H1 (cell line): ENCODE measurements at regions not wholly inside any gene's neighbourhood (a gene's known extent, or its start where the extent isn't known, plus 50 kb on each side); places are given as distances from the start of the nearest gene placed in this dataset.

Source experiments
- CTCF ChIA-PET: fragments of 300-600 bp; sonication (Branson Sonifier 250); formaldehyde crosslinking; loops from one replicate; lab custom pipeline; 2021; ENCODE audit not compliant: partially characterized antibody; lab: Charles Lee
- POLR2A ChIA-PET: fragments of 300-600 bp; sonication (Branson Sonifier 250); formaldehyde crosslinking; loops from one replicate; lab custom pipeline; 2021; ENCODE audit warnings: inconsistent platforms; ENCODE audit not compliant: partially characterized antibody; lab: Charles Lee
- DNase-seq, 2 experiments: peaks; one replicate each; pipeline versions ENCODE4 v3.0.0 to v3.0.0-alpha.2; 2010 to 2022; ENCODE audit warnings: low spot score in 2 of 2, low read depth in 1 of 2, mixed read lengths in 1 of 2
- FAIRE-seq: peaks from 2 replicates; lab custom pipeline; 2011; peaks lifted over from hg19 to GRCh38; lab: Jason Lieb, UNC
- H2AFZ ChIP-seq: 2 replicates; pipeline ENCODE4 v1.8.1; 2012; ENCODE audit warnings: low read length, inconsistent platforms
- H2AK5ac ChIP-seq: 2 replicates; pipeline ENCODE4 v1.6.1; 2013; ENCODE audit warnings: low read depth, low read length
- H2BK120ac ChIP-seq: replicated peaks from 2 replicates; pipeline ENCODE3; 2013; ENCODE audit warnings: low read depth, low read length, inconsistent platforms
- H2BK12ac ChIP-seq: 2 replicates; pipeline ENCODE4 v1.6.1; 2013; ENCODE audit warnings: low read depth, low read length
- H2BK15ac ChIP-seq: 2 replicates; pipeline ENCODE4 v1.6.1; 2013; ENCODE audit warnings: low read length
- H2BK20ac ChIP-seq: 2 replicates; pipeline ENCODE4 v1.6.1; 2013; ENCODE audit warnings: low read length
- H2BK5ac ChIP-seq: 2 replicates; pipeline ENCODE4 v1.6.1; 2013; ENCODE audit warnings: low read depth, low read length
- H3K14ac ChIP-seq: 2 replicates; pipeline ENCODE4 v1.6.1; 2013; ENCODE audit warnings: inconsistent platforms; ENCODE audit not compliant: insufficient read length
- H3K18ac ChIP-seq: 2 replicates; pipeline ENCODE4 v1.6.1; 2013; ENCODE audit warnings: low read length; ENCODE audit errors: extremely low read depth
- H3K23ac ChIP-seq: 2 replicates; pipeline ENCODE4 v1.6.1; 2013; ENCODE audit warnings: inconsistent platforms; ENCODE audit not compliant: insufficient read length
- H3K23me2 ChIP-seq: 2 replicates; pipeline ENCODE4 v1.6.1; 2013; ENCODE audit warnings: low read depth, low read length
- H3K27ac ChIP-seq: 2 replicates; pipeline ENCODE4 v1.6.1; 2011; ENCODE audit warnings: low read depth, low read length, inconsistent platforms
- H3K27me3 ChIP-seq, 4 experiments: replicated peaks in 1 of 4; 1 replicate in 1 of 4; 2 replicates in 3 of 4; pipeline versions ENCODE4 v1.6.1 to v1.8.1; 2011 to 2013; ENCODE audit warnings: low read length in 3 of 4, mild to moderate bottlenecking in 3 of 4, inconsistent platforms in 2 of 4, mixed read lengths in 2 of 4, moderate library complexity in 1 of 4; ENCODE audit not compliant: control insufficient read depth in 3 of 4, insufficient read depth in 3 of 4; ENCODE audit errors: extremely low read depth in 1 of 4
- H3K36me3 ChIP-seq, 4 experiments: 2 replicates each; pipeline versions ENCODE4 v1.6.1 to v1.8.1; 2011 to 2013; ENCODE audit warnings: mild to moderate bottlenecking in 4 of 4, low read length in 3 of 4, moderate library complexity in 2 of 4, control low read depth in 1 of 4, inconsistent platforms in 1 of 4; ENCODE audit not compliant: insufficient read depth in 4 of 4, control insufficient read depth in 2 of 4
- H3K4ac ChIP-seq: replicated peaks from 2 replicates; pipeline ENCODE3; 2013; ENCODE audit warnings: low read length, low read depth, mixed read lengths, inconsistent platforms; ENCODE audit not compliant: insufficient read length
- H3K4me1 ChIP-seq, 4 experiments: replicated peaks in 1 of 4; 1 replicate in 1 of 4; 2 replicates in 3 of 4; pipeline versions ENCODE4 v1.6.1 to v1.8.1; 2011 to 2013; ENCODE audit warnings: low read length in 3 of 4, inconsistent platforms in 2 of 4, mixed read lengths in 1 of 4; ENCODE audit not compliant: insufficient read depth in 4 of 4, control insufficient read depth in 3 of 4
- H3K4me2 ChIP-seq, 2 experiments: 2 replicates each; pipeline versions ENCODE4 v1.6.1 to v1.8.1; 2011 to 2013; ENCODE audit warnings: low read depth in 2 of 2, low read length in 2 of 2, control low read depth in 1 of 2, inconsistent platforms in 1 of 2, mild to moderate bottlenecking in 1 of 2; ENCODE audit not compliant: insufficient read depth in 1 of 2
- H3K4me3 ChIP-seq, 4 experiments: fragments of 200-600, 300-600 bp in 1 of 4; sonication (generic), shearing (Covaris generic), sonication (Bioruptor Twin) in 1 of 4; 2 replicates each; pipeline versions ENCODE4 v1.5.1 to v1.8.1; 2011 to 2016; ENCODE audit warnings: low read length in 4 of 4, low read depth in 3 of 4, control low read depth in 2 of 4, inconsistent platforms in 2 of 4, mild to moderate bottlenecking in 2 of 4, mixed read lengths in 1 of 4, moderate library complexity in 1 of 4; ENCODE audit not compliant: insufficient read depth in 2 of 4; ENCODE audit errors: extremely low read depth in 1 of 4
- H3K56ac ChIP-seq: replicated peaks from 2 replicates; pipeline ENCODE3; 2013; ENCODE audit warnings: low read depth, mild to moderate bottlenecking, mixed read lengths, low read length, inconsistent platforms; ENCODE audit not compliant: insufficient read length
- H3K79me1 ChIP-seq: 2 replicates; pipeline ENCODE4 v1.6.1; 2013; ENCODE audit warnings: low read depth, low read length, control low read depth
- H3K79me2 ChIP-seq, 2 experiments: 2 replicates each; pipeline versions ENCODE4 v1.6.1 to v1.8.1; 2012 to 2013; ENCODE audit warnings: low read length in 2 of 2, mild to moderate bottlenecking in 2 of 2, inconsistent platforms in 1 of 2; ENCODE audit not compliant: insufficient read depth in 2 of 2, control insufficient read depth in 1 of 2
- H3K9ac ChIP-seq, 4 experiments: replicated peaks in 1 of 4; 1 replicate in 1 of 4; 2 replicates in 3 of 4; pipeline versions ENCODE4 v1.6.1 to v1.8.1; 2011 to 2013; ENCODE audit warnings: low read depth in 3 of 4, low read length in 3 of 4, control low read depth in 2 of 4, mild to moderate bottlenecking in 2 of 4, moderate library complexity in 2 of 4, inconsistent platforms in 1 of 4; ENCODE audit errors: extremely low read depth in 1 of 4
- H3K9me3 ChIP-seq, 2 experiments: 2 replicates each; pipeline versions ENCODE4 v1.6.1 to v1.8.1; 2012 to 2013; ENCODE audit warnings: mild to moderate bottlenecking in 2 of 2, moderate library complexity in 2 of 2, control low read depth in 1 of 2, inconsistent platforms in 1 of 2, low read depth in 1 of 2, low read length in 1 of 2, mixed read lengths in 1 of 2; ENCODE audit not compliant: insufficient read depth in 2 of 2
- H4K20me1 ChIP-seq, 2 experiments: replicated peaks in 1 of 2; 2 replicates each; pipeline versions ENCODE3 to v1.8.1; 2011 to 2013; ENCODE audit warnings: inconsistent platforms in 2 of 2, low read length in 2 of 2, mild to moderate bottlenecking in 1 of 2; ENCODE audit not compliant: insufficient read depth in 2 of 2, control insufficient read depth in 1 of 2
- H4K5ac ChIP-seq: 2 replicates; pipeline ENCODE4 v1.6.1; 2013; ENCODE audit warnings: low read length, low read depth, mixed read lengths, inconsistent platforms; ENCODE audit not compliant: insufficient read length
- H4K8ac ChIP-seq: 2 replicates; pipeline ENCODE4 v1.8.0; 2013; ENCODE audit warnings: mild to moderate bottlenecking, moderate library complexity, low read length, inconsistent platforms; ENCODE audit not compliant: insufficient read depth; ENCODE audit errors: extremely low read depth
- H4K91ac ChIP-seq: replicated peaks from 2 replicates; pipeline ENCODE3; 2013; ENCODE audit warnings: low read length, mixed read lengths, inconsistent platforms; ENCODE audit not compliant: insufficient read length
- CBX5 ChIP-seq: fragments of 300-800, 300-1000 bp; sonication (generic); IDR thresholded peaks from 2 replicates; pipeline ENCODE4 v1.7.1; 2016; ENCODE audit warnings: antibody characterized with exemption, low read length, low read depth
- CHD2 ChIP-seq: IDR thresholded peaks from 2 replicates; pipeline ENCODE4 v1.6.1; 2012; ENCODE audit warnings: low read length, improper control_type of control experiment
- GTF2F1 ChIP-seq: IDR thresholded peaks from 2 replicates; pipeline ENCODE4 v1.6.1; 2012; ENCODE audit warnings: low read depth, low read length, improper control_type of control experiment, borderline replicate concordance
- RBBP5 ChIP-seq: IDR thresholded peaks from 2 replicates; pipeline ENCODE4 v1.7.1; 2012; ENCODE audit warnings: low read depth, mild to moderate bottlenecking, inconsistent platforms, low read length, moderate library complexity, borderline replicate concordance
- SIN3A ChIP-seq, 2 experiments: IDR thresholded peaks in 1 of 2; conservative IDR thresholded peaks in 1 of 2; 2 replicates each; pipeline ENCODE4 v1.6.1; 2011 to 2012; ENCODE audit warnings: low read length in 2 of 2, improper control_type of control experiment in 1 of 2, low read depth in 1 of 2, mild to moderate bottlenecking in 1 of 2
- SIX5 ChIP-seq: IDR thresholded peaks from 2 replicates; pipeline ENCODE4 v1.6.1; 2011; ENCODE audit warnings: mild to moderate bottlenecking, low read depth, low read length
- SP1 ChIP-seq: IDR thresholded peaks from 2 replicates; pipeline ENCODE4 v1.6.1; 2011; ENCODE audit warnings: low read depth, low read length
- SRF ChIP-seq: IDR thresholded peaks from 2 replicates; pipeline ENCODE4 v1.6.1; 2011; ENCODE audit warnings: mild to moderate bottlenecking, low read depth, low read length, moderate library complexity
- TCF12 ChIP-seq: IDR thresholded peaks from 2 replicates; pipeline ENCODE4 v1.6.1; 2011; ENCODE audit warnings: low read depth, mild to moderate bottlenecking, low read length
- ZNF274 ChIP-seq: IDR thresholded peaks from 2 replicates; pipeline ENCODE4 v1.7.0; 2012; ENCODE audit warnings: low read length, borderline replicate concordance; ENCODE audit errors: extremely low read depth
- WGBS, 2 experiments: shearing (Covaris generic) in 1 of 2; methylation state at CpG; one replicate each; pipeline versions ENCODE4 v1.1.6 to v1.1.7; 2013 to 2015; ENCODE audit warnings: low lambda C conversion rate in 2 of 2, mixed read lengths in 2 of 2, inconsistent platforms in 1 of 2, low coverage in 1 of 2, missing lambda C conversion rate in 1 of 2; ENCODE audit not compliant: insufficient replicate concordance in 2 of 2, insufficient coverage in 1 of 2, insufficient read length in 1 of 2; ENCODE audit errors: extremely low coverage in 1 of 2, missing lambda C conversion rate in 1 of 2; 5-methylcytosine and 5-hydroxymethylcytosine counted together
- TF ChIP-seq, protein P1 (sequence below): IDR thresholded peaks from 2 replicates; pipeline ENCODE4 v1.6.1; 2012; ENCODE audit warnings: inconsistent platforms
- TF ChIP-seq, protein P2 (sequence below): IDR thresholded peaks from 2 replicates; pipeline ENCODE4 v1.6.1; 2012; ENCODE audit warnings: inconsistent platforms

DNA sequence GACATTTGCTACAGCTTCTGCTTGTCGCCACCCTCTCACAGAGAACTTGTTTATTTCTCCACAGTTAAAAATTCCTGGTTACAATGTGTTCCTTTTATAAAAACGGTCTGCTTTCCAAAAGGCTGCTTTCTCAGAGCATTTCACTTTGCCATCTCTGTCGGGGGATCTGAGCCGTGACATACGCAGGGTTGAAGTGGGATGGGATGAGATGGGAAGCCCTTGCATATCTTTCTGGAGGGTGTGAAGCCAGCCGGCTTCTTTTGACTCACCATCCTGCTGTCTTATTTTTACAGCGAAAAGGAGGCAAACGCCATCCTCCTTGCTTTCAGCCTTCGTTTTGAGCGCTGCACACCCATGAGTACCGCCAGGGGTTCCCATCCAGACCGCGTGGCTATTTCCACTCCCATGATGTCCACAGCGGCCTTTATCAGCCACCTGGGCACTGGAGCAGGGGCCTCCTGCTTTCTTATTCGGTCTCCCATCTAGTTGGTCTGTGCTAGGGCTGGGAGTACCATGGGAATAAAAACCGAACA, 99.8 kb upstream of the GATB start:
- DNase-seq = no peak
- CTCF ChIA-PET = no interaction called here
- TF ChIP-seq SIX5 (no peak), SRF (no peak), SP1 (no peak), RBBP5 (no peak), TCF12 (no peak), SIN3A (conservative IDR thresholded peaks at IDR 0.05 in 1 of 2, IDR thresholded peaks at IDR 0.05 in 1 of 2; ENCODE audit: low read depth in 1 of 2, low read length in 2 of 2) (no peak), CHD2 (no peak), ZNF274 (no peak), GTF2F1 (no peak), CBX5 (no peak)
- TF ChIP-seq, protein P1, sequence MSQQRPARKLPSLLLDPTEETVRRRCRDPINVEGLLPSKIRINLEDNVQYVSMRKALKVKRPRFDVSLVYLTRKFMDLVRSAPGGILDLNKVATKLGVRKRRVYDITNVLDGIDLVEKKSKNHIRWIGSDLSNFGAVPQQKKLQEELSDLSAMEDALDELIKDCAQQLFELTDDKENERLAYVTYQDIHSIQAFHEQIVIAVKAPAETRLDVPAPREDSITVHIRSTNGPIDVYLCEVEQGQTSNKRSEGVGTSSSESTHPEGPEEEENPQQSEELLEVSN = no peak
- TF ChIP-seq, protein P2, sequence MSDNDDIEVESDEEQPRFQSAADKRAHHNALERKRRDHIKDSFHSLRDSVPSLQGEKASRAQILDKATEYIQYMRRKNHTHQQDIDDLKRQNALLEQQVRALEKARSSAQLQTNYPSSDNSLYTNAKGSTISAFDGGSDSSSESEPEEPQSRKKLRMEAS = no peak

More for the DNA sequence above, 99.8 kb upstream of the GATB start:
- Histone ChIP-seq H3K4me3 (no peak overlapping the region), H3K18ac (no peak overlapping the region), H3K36me3 (no peaks in the 10 kb centered on the region), H3K79me1 (no peaks in the 10 kb centered on the region), H2BK12ac (no peak overlapping the region), H2BK120ac (no peak overlapping the region), H3K9me3 (no peaks in the 10 kb centered on the region), H3K4me2 (no peak overlapping the region), H3K27ac (no peak overlapping the region), H4K5ac (no peak overlapping the region), H3K9ac (no peak overlapping the region), H2AFZ (no peak overlapping the region), H3K23me2 (no peaks in the 10 kb centered on the region), H4K8ac (no peak overlapping the region), H3K4me1 (peaks cover 0 to 2% (median 0%) of the 10 kb centered on the region in 4 experiments; a peak in 1 of 7 replicates), H3K79me2 (no peaks in the 10 kb centered on the region), H2AK5ac (no peak overlapping the region), H2BK5ac (no peak overlapping the region), H2BK15ac (0 out of 2 replicates have a peak overlapping the region, but pooled peaks have one; percentile 8), H3K14ac (no peak overlapping the region), H3K23ac (no peak overlapping the region), H3K27me3 (no peaks in the 10 kb centered on the region), H4K91ac (no peak overlapping the region), H4K20me1 (no peaks in the 10 kb centered on the region), H3K4ac (no peak overlapping the region), H3K56ac (no peak overlapping the region), H2BK20ac (no peak overlapping the region)
- FAIRE-seq = no peak
- 90% methylated on average over 16 of the region's 16 CpGs; no CpG with 5 or more reads in 1 of the 2 experiments for WGBS, 2 experiments
- POLR2A ChIA-PET = no interaction called here
